Rectal smooth muscle tissue (tissue), 1 donor: ENCODE measurements at regions not wholly inside any gene's neighbourhood (a gene's known extent, or its start where the extent isn't known, plus 50 kb on each side); places are given as distances from the start of the nearest gene placed in this dataset.

Source experiments
- H3K27ac ChIP-seq: one replicate; pipeline ENCODE4 v1.7.0; 2013; ENCODE audit warnings: low read depth, low read length, inconsistent platforms
- H3K27me3 ChIP-seq: one replicate; pipeline ENCODE4 v1.7.0; 2013; ENCODE audit warnings: low read length; ENCODE audit not compliant: control insufficient read depth, insufficient read depth
- H3K36me3 ChIP-seq: one replicate; pipeline ENCODE4 v1.7.0; 2013; ENCODE audit warnings: low read length; ENCODE audit not compliant: control insufficient read depth, insufficient read depth
- H3K4me1 ChIP-seq: one replicate; pipeline ENCODE4 v1.7.0; 2013; ENCODE audit warnings: low read length; ENCODE audit not compliant: control insufficient read depth, insufficient read depth
- H3K4me3 ChIP-seq: one replicate; pipeline ENCODE4 v1.7.0; 2013; ENCODE audit warnings: low read length
- H3K9ac ChIP-seq: one replicate; pipeline ENCODE4 v1.7.0; 2013; ENCODE audit warnings: low read length

DNA sequence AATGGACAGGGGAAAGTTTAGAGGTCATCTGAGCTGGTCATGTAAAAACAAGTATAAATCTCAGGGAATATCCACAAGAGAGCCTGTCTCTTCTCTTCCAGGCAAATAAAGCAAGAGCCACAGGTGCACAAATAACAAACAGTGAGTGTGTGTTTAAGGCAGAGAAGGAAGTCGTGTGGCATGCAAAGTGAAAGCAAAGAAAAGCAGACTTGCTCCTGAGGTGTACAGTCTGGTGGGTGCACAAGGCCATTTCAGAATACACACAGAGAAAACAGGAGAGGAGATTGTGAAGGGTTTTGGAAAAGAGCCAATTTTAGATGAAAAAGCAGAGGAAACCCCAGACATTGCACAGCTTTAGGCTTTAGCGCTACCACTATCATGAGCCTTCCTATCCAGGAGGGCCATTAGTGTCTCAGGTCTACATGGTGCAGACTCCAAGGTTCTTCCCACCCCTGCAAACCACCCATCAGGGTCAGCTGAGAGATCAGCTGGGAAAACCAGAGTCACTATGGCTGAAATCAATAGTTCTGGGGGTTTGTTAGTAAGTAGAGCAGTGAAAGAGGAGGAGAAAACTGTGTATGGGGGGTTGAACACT, 355.8 kb downstream of the KLHL4 start:
- Histone ChIP-seq H3K27me3 (no peaks in the 10 kb centered on the region), H3K27ac (no peak overlapping the region), H3K36me3 (no peaks in the 10 kb centered on the region), H3K4me3 (no peak overlapping the region), H3K9ac (no peak overlapping the region), H3K4me1 (no peaks in the 10 kb centered on the region)

DNA sequence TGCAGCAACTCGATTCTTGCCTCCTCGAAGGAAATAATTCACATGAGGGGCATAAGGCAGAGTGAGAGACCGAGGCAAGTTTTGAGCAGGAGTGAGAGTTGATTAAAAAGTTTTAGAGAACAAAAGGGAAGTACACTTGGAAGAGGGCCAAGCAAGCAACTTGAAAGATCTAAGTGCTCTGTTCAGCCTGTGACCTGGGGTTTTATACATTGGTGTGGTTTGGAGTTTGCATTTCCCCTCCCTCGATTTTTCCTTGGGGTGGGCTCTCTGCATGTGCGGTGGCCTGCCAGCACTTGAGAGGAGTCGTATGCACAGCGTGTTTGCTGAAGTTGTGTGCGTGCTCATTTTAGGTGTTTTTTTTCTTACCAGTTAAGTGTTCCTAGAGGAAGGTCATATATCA, 356.4 kb downstream of the KLHL4 start:
- H3K27me3 ChIP-seq = no peaks in the 10 kb centered on the region
- H3K4me1 ChIP-seq = no peaks in the 10 kb centered on the region
- H3K27ac ChIP-seq = no peak overlapping the region
- H3K4me3 ChIP-seq = no peak overlapping the region
- H3K36me3 ChIP-seq = no peaks in the 10 kb centered on the region
- no peak overlapping the region for H3K9ac ChIP-seq

DNA sequence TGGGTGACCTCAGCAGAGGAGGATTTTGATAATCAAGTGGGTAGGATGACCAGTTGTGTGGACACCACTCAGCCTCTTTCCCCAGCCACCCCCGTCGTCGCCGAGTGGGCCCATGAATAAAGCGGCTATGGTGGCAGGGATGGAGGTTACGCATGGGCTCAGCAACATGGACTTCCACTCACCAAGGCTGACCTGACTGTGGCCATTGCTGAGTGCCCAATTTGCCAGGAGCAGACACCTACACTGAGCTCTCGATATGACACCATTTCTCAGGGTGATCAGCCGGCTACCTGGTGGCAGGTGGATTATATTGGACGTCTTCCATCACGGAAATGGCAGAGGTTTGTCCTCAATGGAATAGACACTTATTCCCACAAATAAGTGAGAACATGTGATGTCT, 361.3 kb downstream of the KLHL4 start:
- Histone ChIP-seq H3K4me1 (no peaks in the 10 kb centered on the region), H3K27me3 (no peaks in the 10 kb centered on the region), H3K27ac (no peak overlapping the region), H3K9ac (no peak overlapping the region), H3K36me3 (no peaks in the 10 kb centered on the region), H3K4me3 (no peak overlapping the region)

DNA sequence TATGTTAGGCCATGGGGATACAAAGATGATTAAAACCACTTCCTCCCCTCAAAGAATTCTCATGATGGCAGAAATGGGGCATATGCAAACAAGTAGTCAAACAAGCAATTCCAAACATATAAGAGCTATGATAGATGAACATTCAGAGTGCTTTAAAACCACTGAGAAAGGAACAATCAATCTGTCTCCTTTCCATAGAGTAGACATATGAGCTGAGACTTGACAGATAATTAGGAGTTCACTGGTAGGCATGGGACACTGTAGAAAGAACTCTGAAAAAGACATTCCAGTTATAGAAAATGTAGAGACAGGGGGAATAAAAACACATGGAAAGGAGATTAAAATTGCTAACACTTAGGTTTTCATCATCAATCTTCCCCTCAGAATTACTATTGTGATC, 372.8 kb downstream of the KLHL4 start:
- no peaks in the 10 kb centered on the region for H3K4me1 ChIP-seq
- no peak overlapping the region for H3K4me3 ChIP-seq
- no peak overlapping the region for H3K9ac ChIP-seq
- no peaks in the 10 kb centered on the region for H3K36me3 ChIP-seq
- H3K27me3 ChIP-seq = no peaks in the 10 kb centered on the region
- H3K27ac ChIP-seq = no peak overlapping the region

DNA sequence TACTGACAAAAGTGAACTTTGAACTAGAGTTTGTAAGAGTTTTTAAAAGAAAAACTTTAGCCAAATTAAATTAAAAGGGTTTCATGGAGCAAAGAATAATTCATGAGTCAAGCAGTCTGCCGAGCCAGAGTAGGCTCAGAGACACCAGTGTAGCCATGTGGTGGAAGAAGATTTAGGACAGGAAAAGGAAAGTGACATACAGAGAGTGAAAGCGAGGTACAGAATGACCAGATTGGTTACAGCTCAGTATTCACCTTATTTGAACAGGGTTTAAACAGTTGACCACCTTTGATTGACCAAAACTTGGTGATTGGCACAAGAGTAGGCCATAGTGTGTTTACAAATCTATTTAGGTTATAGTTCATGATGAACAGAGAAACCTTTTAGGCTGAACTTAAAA, 377.8 kb downstream of the KLHL4 start:
- H3K4me1 ChIP-seq = no peaks in the 10 kb centered on the region
- H3K27ac ChIP-seq = no peak overlapping the region
- H3K27me3 ChIP-seq = no peaks in the 10 kb centered on the region
- H3K4me3 ChIP-seq = no peak overlapping the region
- H3K36me3 ChIP-seq = no peaks in the 10 kb centered on the region
- H3K9ac ChIP-seq = no peak overlapping the region

DNA sequence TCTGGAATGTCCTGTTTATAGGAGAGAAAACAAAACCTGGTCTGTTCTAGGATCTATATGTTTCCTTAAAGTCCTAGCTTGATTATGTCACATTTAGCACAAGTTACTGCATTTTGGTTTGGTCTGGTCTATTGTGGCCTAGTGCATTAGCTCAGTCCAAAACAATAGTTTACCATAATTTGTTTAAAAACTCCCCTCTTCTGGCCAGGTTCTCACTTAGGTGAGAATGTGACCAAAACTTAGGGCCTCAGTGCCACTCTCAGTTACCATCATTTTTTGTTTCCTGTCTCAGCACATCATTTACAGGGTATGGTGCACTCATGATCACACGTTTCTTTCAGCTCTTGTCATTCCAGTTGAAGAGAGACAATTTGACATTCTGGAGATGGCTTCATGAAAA, 378.5 kb downstream of the KLHL4 start:
- H3K27ac ChIP-seq = no peak overlapping the region
- no peaks in the 10 kb centered on the region for H3K4me1 ChIP-seq
- H3K9ac ChIP-seq = no peak overlapping the region
- H3K36me3 ChIP-seq = no peaks in the 10 kb centered on the region
- H3K4me3 ChIP-seq = no peak overlapping the region
- no peaks in the 10 kb centered on the region for H3K27me3 ChIP-seq

DNA sequence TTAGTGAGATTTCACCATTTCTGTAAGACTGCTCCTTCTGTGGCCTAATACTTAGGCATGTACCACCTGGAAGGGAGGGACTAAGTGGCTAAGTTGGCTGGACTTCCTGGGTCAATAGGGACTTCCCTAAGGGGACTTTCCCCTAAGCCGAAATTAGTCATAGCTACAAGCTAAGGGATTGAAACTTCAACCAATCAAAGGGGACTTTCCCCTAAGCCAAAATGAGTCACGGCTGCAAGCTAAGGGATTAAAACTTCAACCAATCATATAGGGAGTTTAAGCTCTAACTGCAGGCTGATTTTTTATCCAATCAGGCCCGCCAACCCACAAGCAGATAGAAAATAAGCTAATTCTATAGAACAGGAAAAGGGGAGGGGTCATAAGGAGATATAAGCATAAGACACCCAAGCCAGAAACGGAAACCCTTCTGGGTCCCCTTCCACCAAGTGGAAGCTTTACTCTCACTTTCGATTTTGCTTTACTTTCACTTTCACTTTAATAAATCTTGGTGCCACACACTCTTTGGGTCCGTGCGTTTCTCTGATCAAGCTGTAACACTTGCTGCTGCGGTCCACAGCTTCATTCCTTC, 382.8 kb downstream of the KLHL4 start:
- H3K9ac ChIP-seq = no peak overlapping the region
- H3K4me1 ChIP-seq = no peaks in the 10 kb centered on the region
- peak overlapping the region; percentile 19 for H3K4me3 ChIP-seq
- no peaks in the 10 kb centered on the region for H3K36me3 ChIP-seq
- no peaks in the 10 kb centered on the region for H3K27me3 ChIP-seq
- no peak overlapping the region for H3K27ac ChIP-seq

DNA sequence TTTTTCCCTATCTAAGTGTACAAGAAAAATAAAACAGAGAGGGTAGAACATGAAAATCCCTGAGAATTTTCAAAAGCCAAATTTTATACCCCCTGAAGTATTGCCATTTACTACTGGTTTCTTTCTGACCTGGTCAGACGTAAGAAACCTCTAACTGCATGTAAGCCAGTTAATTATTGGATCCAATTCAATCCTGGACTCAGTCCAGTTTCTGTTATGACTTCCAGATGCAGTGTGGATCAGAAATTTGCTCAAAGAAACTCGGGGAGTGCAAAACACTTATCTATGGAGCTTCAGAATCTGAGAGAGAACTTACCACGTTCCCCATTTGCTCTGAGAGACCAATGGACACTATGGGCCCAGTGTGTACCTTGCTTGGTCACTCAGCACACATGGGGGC, 383.5 kb downstream of the KLHL4 start:
- Histone ChIP-seq H3K4me1 (no peaks in the 10 kb centered on the region), H3K27me3 (no peaks in the 10 kb centered on the region), H3K4me3 (no peak overlapping the region), H3K36me3 (no peaks in the 10 kb centered on the region), H3K27ac (no peak overlapping the region), H3K9ac (no peak overlapping the region)

DNA sequence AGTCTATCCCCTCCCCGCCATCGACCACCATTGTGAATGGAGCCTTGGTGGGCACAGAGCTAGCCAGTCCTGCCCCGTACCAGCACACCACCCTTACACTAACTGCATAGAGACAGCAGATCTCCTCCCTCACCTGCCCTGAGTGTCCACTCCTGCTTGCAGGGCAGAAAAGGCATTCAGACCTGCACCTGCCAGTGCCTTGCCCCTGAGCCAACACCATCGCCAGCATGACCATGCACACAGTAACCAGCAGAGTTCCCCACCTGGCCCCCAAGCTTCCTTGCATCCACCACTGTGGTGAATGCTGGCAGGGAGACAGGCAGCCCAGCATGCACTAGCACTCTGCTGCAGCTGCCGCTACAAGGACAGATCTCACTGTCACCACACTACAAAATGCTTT, 397.1 kb downstream of the KLHL4 start:
- no peak overlapping the region for H3K9ac ChIP-seq
- no peak overlapping the region for H3K4me3 ChIP-seq
- no peaks in the 10 kb centered on the region for H3K4me1 ChIP-seq
- no peaks in the 10 kb centered on the region for H3K36me3 ChIP-seq
- H3K27ac ChIP-seq = no peak overlapping the region
- H3K27me3 ChIP-seq = no peaks in the 10 kb centered on the region

DNA sequence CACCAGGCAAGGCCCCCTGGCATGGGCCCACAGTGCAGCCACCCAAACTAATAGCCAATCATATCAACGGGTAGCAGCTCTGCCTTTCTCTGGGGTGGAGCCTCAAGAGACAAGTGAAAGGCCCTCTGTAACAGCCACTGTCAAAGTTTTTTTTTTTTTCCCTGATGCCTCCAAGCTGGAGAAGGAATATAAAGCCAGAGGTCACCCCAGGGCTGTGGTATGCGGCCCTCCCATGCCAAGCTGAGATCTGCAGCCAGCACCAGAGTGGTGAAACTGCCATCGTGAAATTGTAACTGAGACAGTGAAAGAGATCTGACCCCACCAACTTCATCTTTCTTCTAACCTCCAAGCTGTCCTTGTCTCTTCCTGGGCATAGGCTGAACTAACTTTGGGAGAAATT, 407.0 kb downstream of the KLHL4 start:
- Histone ChIP-seq H3K36me3 (no peaks in the 10 kb centered on the region), H3K27ac (no peak overlapping the region), H3K4me1 (no peaks in the 10 kb centered on the region), H3K4me3 (no peak overlapping the region), H3K9ac (no peak overlapping the region), H3K27me3 (no peaks in the 10 kb centered on the region)

DNA sequence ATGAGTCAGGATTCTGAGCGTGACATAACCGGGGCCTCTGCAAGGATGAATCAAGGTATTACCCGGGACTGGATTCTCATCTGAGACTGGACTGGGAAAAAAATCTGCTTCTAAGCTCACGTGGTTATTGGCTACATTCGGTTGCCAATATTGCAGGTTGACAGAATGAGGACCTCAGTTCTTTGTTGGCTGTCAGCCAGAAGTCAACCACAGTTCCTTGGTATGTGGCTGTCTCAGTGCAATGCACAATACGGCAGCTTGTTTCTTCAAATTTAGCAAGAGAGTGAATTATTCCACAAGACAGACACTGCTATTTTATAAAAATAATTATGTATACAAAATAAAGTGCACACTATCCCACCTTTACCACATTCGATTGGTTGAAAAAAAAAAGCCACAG, 424.2 kb downstream of the KLHL4 start:
- Histone ChIP-seq H3K27me3 (no peaks in the 10 kb centered on the region), H3K4me3 (no peak overlapping the region), H3K4me1 (no peaks in the 10 kb centered on the region), H3K9ac (no peak overlapping the region), H3K36me3 (no peaks in the 10 kb centered on the region), H3K27ac (no peak overlapping the region)

DNA sequence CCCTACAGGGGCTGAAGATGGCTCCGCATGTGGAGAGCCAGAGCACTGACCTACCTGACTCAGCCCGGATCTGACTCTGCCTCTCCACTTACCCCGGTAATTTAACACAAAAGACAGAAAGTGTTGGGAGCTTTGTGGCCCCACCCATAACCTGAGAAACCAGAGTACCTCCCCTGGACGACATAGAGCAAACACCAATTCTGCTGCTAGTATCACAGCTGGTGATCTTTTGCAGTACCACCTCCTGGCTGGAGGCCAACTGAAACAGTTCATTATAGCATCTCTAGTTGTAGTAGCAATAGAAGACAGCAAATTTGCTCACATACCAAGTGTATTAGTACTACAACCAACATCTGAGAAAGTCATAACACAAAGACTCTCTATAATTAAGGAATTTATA, 443.9 kb downstream of the KLHL4 start:
- no peaks in the 10 kb centered on the region for H3K4me1 ChIP-seq
- no peak overlapping the region for H3K27ac ChIP-seq

DNA sequence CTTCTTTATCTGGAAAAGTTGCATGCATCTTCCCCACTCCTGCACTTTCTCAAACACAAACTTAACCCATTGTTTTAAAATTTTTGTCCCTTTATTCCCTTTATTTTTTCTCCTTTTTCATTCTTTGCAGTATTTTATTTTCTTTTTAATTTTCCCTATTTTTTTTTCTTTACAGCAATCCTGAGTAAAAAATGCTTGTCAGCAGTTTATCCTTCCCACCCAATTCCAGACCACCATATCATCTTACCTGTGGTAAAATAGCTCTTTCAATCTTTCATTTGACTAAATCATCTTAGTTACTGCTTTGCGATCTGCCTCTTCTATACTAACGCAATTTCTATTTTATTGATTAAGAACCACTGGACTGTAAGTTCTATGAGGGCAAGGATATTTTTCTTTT, 450.5 kb downstream of the KLHL4 start:
- Histone ChIP-seq H3K9ac (no peak overlapping the region), H3K27ac (no peak overlapping the region), H3K36me3 (no peaks in the 10 kb centered on the region), H3K27me3 (no peaks in the 10 kb centered on the region), H3K4me1 (no peaks in the 10 kb centered on the region), H3K4me3 (no peak overlapping the region)

More for the DNA sequence above, 443.9 kb downstream of the KLHL4 start:
- Histone ChIP-seq H3K9ac (no peak overlapping the region), H3K4me3 (no peak overlapping the region), H3K27me3 (no peaks in the 10 kb centered on the region), H3K36me3 (no peaks in the 10 kb centered on the region)
